ENCODE measurements at regions not wholly inside any gene's neighbourhood (a gene's known extent, or its start where the extent isn't known, plus 50 kb on each side); places are given as distances from the start of the nearest gene placed in this dataset.

- TF ChIP-seq EP300 (IDR thresholded peaks at IDR 0.05; ENCODE audit: borderline replicate concordance in 1 of 2, low read depth in 1 of 2, low read length in 1 of 2), result no peak
- no peak for TF ChIP-seq SIN3A (IDR thresholded peaks at IDR 0.05; ENCODE audit: borderline replicate concordance, low read depth, low read length)
- TF ChIP-seq PBX3 (IDR thresholded peaks at IDR 0.05), result no peak
- TF ChIP-seq MAX (IDR thresholded peaks at IDR 0.05; ENCODE audit: low read depth), result no peak
- TF ChIP-seq REST (IDR thresholded peaks at IDR 0.05; ENCODE audit: low read depth, low read length), result no peak
- TF ChIP-seq FOXM1 (IDR thresholded peaks at IDR 0.05; ENCODE audit: low read depth), result no peak
- no peak for TF ChIP-seq FOXJ3 (CRISPR knock-in tag; IDR thresholded peaks at IDR 0.05)
- TF ChIP-seq CTCF (IDR thresholded peaks at IDR 0.05), result no peak
- TF ChIP-seq GABPA (IDR thresholded peaks at IDR 0.05; ENCODE audit: low read depth), result no peak
- TF ChIP-seq MXI1 (IDR thresholded peaks at IDR 0.05; ENCODE audit: low read depth, low read length), result no peak
- TF ChIP-seq RXRA (IDR thresholded peaks at IDR 0.05; ENCODE audit: borderline replicate concordance, low read depth), result no peak
- no peak for TF ChIP-seq NRF1 (IDR thresholded peaks at IDR 0.05; ENCODE audit: low read depth, low read length)
- TF ChIP-seq USF2 (IDR thresholded peaks at IDR 0.05; ENCODE audit: borderline replicate concordance, low read depth, low read length), result no peak
Observed at GRCh38 chr20:60321601-60322000, 363.4 kb downstream of the CDH26 start.

Measured in SK-N-SH (cell line).